COLO829 (cell line): ENCODE measurements at regions not wholly inside any gene's neighbourhood (a gene's known extent, or its start where the extent isn't known, plus 50 kb on each side); places are given as distances from the start of the nearest gene placed in this dataset.
A peak's percentile ranks its signal among the peaks of the same experiment; 100 is the strongest.
"Not testable (repeated sequence)": the region's sequence is repeated elsewhere in the genome, so short reads cannot be mapped to it uniquely, and the experiment has no call there.

Source experiments
- DNase-seq: peaks from one replicate; pipeline ENCODE4 v3.0.0; 2012; ENCODE audit warnings: low spot score

GRCh38 chr4:104330125-104330905, 164.4 kb downstream of the CXXC4 start:
- no peak for DNase-seq

- not testable (repeated sequence) for DNase-seq
These were observed 167.6 kb downstream of the CXXC4 start for GRCh38 chr4:104326991-104327694.

- no peak for DNase-seq
These were observed 192.0 kb downstream of the CXXC4 start for GRCh38 chr4:104302731-104303130.

GRCh38 chr4:104294811-104295210, 199.9 kb downstream of the CXXC4 start:
- no peak for DNase-seq

GRCh38 chr4:104286867-104287266, 207.8 kb downstream of the CXXC4 start:
- DNase-seq, result no peak

DNA sequence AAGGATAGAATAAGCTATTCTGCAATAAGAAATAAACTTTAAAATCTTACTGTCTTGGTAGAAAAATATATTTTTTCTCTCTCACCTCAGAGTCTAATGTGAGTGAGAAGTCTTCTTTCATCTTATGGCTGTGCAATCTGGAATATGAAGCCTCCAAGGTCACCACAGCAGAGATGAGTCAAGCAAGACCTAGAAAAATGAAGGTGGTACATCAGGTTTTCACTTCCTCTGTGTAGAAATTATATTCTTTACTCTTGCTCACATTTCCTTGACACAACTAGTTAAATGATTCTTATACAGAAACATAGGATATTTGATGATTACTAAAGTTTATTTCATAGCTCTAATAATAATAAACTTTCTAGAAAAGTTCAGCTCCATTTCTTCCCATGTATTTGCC, 211.4 kb downstream of the CXXC4 start:
- DNase-seq, result no peak

DNA sequence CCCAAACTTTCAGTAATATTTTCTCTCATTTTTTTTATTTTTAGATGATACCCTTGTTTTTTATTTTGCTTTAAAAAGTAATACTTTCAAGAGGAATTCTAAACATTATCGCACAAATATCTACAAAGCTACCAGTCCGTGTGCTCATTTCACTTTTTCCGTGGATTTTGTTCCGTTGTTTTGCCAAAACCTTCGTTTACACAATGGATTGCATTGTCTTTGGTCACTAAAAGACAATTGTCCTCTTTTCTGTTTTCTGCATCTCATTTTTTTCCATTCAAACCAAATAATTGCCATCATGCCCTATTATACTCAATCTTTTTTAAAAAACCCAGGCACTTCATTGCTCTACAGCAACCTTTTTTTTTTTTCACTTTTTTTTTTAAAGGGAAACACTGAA, 214.9 kb downstream of the CXXC4 start:
- no peak for DNase-seq

- no peak for DNase-seq
These were observed 221.7 kb downstream of the CXXC4 start for GRCh38 chr4:104272966-104273365.

GRCh38 chr4:104269603-104270002, 225.1 kb downstream of the CXXC4 start:
- not testable (repeated sequence) for DNase-seq

- no peak for DNase-seq
These were observed 231.6 kb downstream of the CXXC4 start for GRCh38 chr4:104263100-104263499.

DNA sequence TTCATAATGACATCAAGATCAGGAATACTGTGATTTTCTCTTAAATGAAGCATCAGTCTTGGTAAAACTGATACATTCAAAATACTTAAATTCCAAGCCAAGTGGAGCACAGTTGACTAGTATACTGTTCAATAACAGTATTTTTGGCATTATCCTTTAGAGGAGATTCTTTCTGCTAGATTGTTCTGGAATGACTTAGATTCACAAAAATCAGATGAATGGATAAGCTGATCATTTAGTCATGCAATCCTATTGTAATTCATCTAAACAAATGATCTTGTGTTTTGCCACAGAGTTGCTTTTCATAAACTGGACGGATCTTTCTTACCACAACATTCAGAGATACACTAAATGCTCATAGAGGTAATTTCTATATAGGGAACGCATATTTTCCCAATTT, 232.0 kb downstream of the CXXC4 start:
- no peak for DNase-seq

GRCh38 chr4:104248726-104249125, 246.0 kb downstream of the CXXC4 start:
- DNase-seq, result no peak

- no peak for DNase-seq
These were observed 258.7 kb downstream of the CXXC4 start for GRCh38 chr4:104235967-104236366.

GRCh38 chr4:104217526-104217925, 277.2 kb downstream of the CXXC4 start:
- DNase-seq, result no peak

DNA sequence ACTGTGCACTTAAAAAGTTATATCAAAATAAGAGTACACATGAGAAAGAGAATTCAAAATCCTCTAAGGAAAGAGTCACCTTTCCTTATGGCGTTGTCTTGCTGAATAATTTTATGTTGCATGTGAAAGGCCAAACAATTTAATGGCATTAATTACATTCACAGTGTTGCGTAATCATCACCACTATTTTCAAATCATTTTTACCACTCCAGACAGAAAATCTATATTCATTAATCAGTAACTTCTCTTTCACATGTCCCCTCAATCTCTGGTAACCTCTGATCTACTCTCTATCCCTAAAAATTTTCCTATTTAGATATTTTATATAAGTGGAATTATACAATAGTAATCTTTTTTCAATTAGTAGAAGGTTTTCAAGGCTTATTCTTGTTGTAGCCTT, 283.0 kb downstream of the CXXC4 start:
- no peak for DNase-seq

- DNase-seq, result no peak
These were observed 284.3 kb downstream of the CXXC4 start for GRCh38 chr4:104210420-104210819.

- no peak for DNase-seq
These were observed 287.9 kb downstream of the CXXC4 start for GRCh38 chr4:104206784-104207183.

GRCh38 chr4:104205116-104205515, 289.6 kb downstream of the CXXC4 start:
- DNase-seq, result no peak

- DNase-seq, result no peak
These were observed 306.4 kb downstream of the CXXC4 start for GRCh38 chr4:104188301-104188700.

GRCh38 chr4:104169437-104169836, 325.3 kb downstream of the CXXC4 start:
- DNase-seq, result no peak

DNA sequence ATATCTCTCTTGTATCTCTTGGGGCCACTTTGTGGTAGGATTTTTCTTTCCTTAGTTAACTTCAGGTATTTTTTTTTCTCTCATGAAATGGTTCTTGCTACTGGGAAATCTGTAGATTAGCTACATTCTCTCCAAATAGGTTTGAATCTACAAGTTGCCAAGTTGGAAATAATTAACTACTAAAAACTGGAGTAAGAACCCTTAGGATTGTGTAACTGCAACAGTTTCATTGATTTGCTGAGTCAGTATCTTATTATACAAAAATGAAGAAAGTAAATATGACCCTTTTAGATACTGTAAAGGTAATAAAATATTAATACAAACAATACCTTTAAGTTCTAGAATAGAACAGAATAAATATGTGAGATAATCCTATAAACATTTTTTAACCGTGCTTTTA, 327.9 kb downstream of the CXXC4 start:
- DNase-seq, result no peak

DNA sequence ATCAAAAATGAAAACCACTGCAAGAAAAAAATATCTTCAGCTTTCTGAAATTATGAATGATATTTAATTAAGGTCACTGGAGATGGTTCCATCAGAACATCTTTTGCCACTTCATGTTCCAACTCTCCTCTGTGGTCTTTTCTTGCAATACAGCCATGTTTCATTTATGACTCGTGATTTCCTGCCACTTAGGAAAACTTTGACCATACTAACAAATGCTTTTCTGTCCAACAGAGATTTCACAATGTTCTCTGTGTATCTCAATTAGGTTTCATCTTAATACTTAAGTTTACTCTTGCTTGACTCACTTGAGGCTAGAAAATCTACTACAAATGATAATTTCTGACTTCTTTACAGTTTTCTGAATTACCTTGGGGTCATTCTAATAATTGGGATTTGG, 330.9 kb downstream of the CXXC4 start:
- peak; percentile 66 for DNase-seq

GRCh38 chr4:104146048-104146447, 348.6 kb downstream of the CXXC4 start:
- DNase-seq, result no peak

GRCh38 chr4:104138116-104138515, 356.6 kb downstream of the CXXC4 start:
- no peak for DNase-seq
